ENCODE measurements at regions not wholly inside any gene's neighbourhood (a gene's known extent, or its start where the extent isn't known, plus 50 kb on each side); places are given as distances from the start of the nearest gene placed in this dataset.
"Not testable (repeated sequence)": the region's sequence is repeated elsewhere in the genome, so short reads cannot be mapped to it uniquely, and the experiment has no call there.

GRCh38 chr18:1436199-1436598, 531.5 kb downstream of the ADCYAP1 start:
- Histone ChIP-seq H3K36me3 (replicated peaks; ENCODE audit: insufficient read depth, low read length) (no peaks in the 10 kb centered on the region), H3K79me2 (ENCODE audit: low read length) (no peaks in the 10 kb centered on the region), H3K4me3 (ENCODE audit: low read length) (no peak overlapping the region), H3K4me1 (ENCODE audit: low read length) (no peaks in the 10 kb centered on the region), H3F3A (ENCODE audit: insufficient read depth, low read length) (no peaks in the 10 kb centered on the region), H3K27ac (ENCODE audit: low read length) (no peak overlapping the region), H2AFZ (ENCODE audit: low read length) (no peak overlapping the region), H3K9me3 (replicated peaks; ENCODE audit: insufficient read depth, low read length) (no peaks in the 10 kb centered on the region), H3K27me3 (replicated peaks; ENCODE audit: insufficient read depth, low read length) (no peaks in the 10 kb centered on the region), H4K20me1 (ENCODE audit: insufficient read depth, low read length) (no peaks in the 10 kb centered on the region), H3K4me2 (ENCODE audit: low read depth, low read length) (no peak overlapping the region), H3K9me2 (replicated peaks; ENCODE audit: insufficient read depth, low read length) (no peaks in the 10 kb centered on the region), H3K9ac (ENCODE audit: low read length) (no peak overlapping the region)
- DNase-seq, result no peak
- TF ChIP-seq EZH2phosphoT487 (IDR thresholded peaks at IDR 0.05; ENCODE audit: low read length) (no peak), EZH2 (optimal IDR thresholded peaks at IDR 0.05; ENCODE audit: low read depth, low read length) (no peak), CTCF (IDR thresholded peaks at IDR 0.05; ENCODE audit: low read length) (no peak)

GRCh38 chr18:1438458-1438910, 533.8 kb downstream of the ADCYAP1 start:
- Histone ChIP-seq H3K27me3 (replicated peaks; ENCODE audit: insufficient read depth, low read length) (no peaks in the 10 kb centered on the region), H3K9me2 (replicated peaks; ENCODE audit: insufficient read depth, low read length) (no peaks in the 10 kb centered on the region), H2AFZ (ENCODE audit: low read length) (no peak overlapping the region), H3K79me2 (ENCODE audit: low read length) (no peaks in the 10 kb centered on the region), H3K36me3 (replicated peaks; ENCODE audit: insufficient read depth, low read length) (no peaks in the 10 kb centered on the region), H3K9ac (ENCODE audit: low read length) (no peak overlapping the region), H4K20me1 (ENCODE audit: insufficient read depth, low read length) (no peaks in the 10 kb centered on the region), H3K4me1 (ENCODE audit: low read length) (no peaks in the 10 kb centered on the region), H3K4me3 (ENCODE audit: low read length) (no peak overlapping the region), H3K9me3 (replicated peaks; ENCODE audit: insufficient read depth, low read length) (no peaks in the 10 kb centered on the region), H3K4me2 (ENCODE audit: low read depth, low read length) (no peak overlapping the region), H3K27ac (ENCODE audit: low read length) (no peak overlapping the region), H3F3A (ENCODE audit: insufficient read depth, low read length) (no peaks in the 10 kb centered on the region)
- TF ChIP-seq EZH2 (optimal IDR thresholded peaks at IDR 0.05; ENCODE audit: low read depth, low read length) (no peak), EZH2phosphoT487 (IDR thresholded peaks at IDR 0.05; ENCODE audit: low read length) (no peak), CTCF (IDR thresholded peaks at IDR 0.05; ENCODE audit: low read length) (no peak)
- no peak for DNase-seq

GRCh38 chr18:1438967-1439366, 534.3 kb downstream of the ADCYAP1 start:
- H4K20me1 ChIP-seq (ENCODE audit: insufficient read depth, low read length), result no peaks in the 10 kb centered on the region
- no peak for DNase-seq
- no peaks in the 10 kb centered on the region for H3F3A ChIP-seq (ENCODE audit: insufficient read depth, low read length)
- no peak overlapping the region for H2AFZ ChIP-seq (ENCODE audit: low read length)
- no peaks in the 10 kb centered on the region for H3K9me3 ChIP-seq (replicated peaks; ENCODE audit: insufficient read depth, low read length)
- no peaks in the 10 kb centered on the region for H3K27me3 ChIP-seq (replicated peaks; ENCODE audit: insufficient read depth, low read length)
- TF ChIP-seq CTCF (IDR thresholded peaks at IDR 0.05; ENCODE audit: low read length) (no peak), EZH2 (optimal IDR thresholded peaks at IDR 0.05; ENCODE audit: low read depth, low read length) (no peak), EZH2phosphoT487 (IDR thresholded peaks at IDR 0.05; ENCODE audit: low read length) (no peak)
- no peak overlapping the region for H3K4me2 ChIP-seq (ENCODE audit: low read depth, low read length)
- H3K4me3 ChIP-seq (ENCODE audit: low read length), result no peak overlapping the region
- H3K4me1 ChIP-seq (ENCODE audit: low read length), result no peaks in the 10 kb centered on the region
- no peak overlapping the region for H3K27ac ChIP-seq (ENCODE audit: low read length)
- H3K9ac ChIP-seq (ENCODE audit: low read length), result no peak overlapping the region
- H3K9me2 ChIP-seq (replicated peaks; ENCODE audit: insufficient read depth, low read length), result no peaks in the 10 kb centered on the region
- H3K36me3 ChIP-seq (replicated peaks; ENCODE audit: insufficient read depth, low read length), result no peaks in the 10 kb centered on the region
- H3K79me2 ChIP-seq (ENCODE audit: low read length), result no peaks in the 10 kb centered on the region

GRCh38 chr18:1444062-1444461, 539.4 kb downstream of the ADCYAP1 start:
- H3K9me2 ChIP-seq (replicated peaks; ENCODE audit: insufficient read depth, low read length); H3K36me3 ChIP-seq (replicated peaks; ENCODE audit: insufficient read depth, low read length); H3F3A ChIP-seq (ENCODE audit: insufficient read depth, low read length); DNase-seq; H2AFZ ChIP-seq (ENCODE audit: low read length); H3K4me1 ChIP-seq (ENCODE audit: low read length); H3K4me2 ChIP-seq (ENCODE audit: low read depth, low read length); H3K4me3 ChIP-seq (ENCODE audit: low read length); H4K20me1 ChIP-seq (ENCODE audit: insufficient read depth, low read length); H3K27ac ChIP-seq (ENCODE audit: low read length); H3K9me3 ChIP-seq (replicated peaks; ENCODE audit: insufficient read depth, low read length); H3K27me3 ChIP-seq (replicated peaks; ENCODE audit: insufficient read depth, low read length); H3K9ac ChIP-seq (ENCODE audit: low read length); H3K79me2 ChIP-seq (ENCODE audit: low read length): not testable (repeated sequence)
